Lower leg skin (tissue), 4 donors: ENCODE measurements at regions not wholly inside any gene's neighbourhood (a gene's known extent, or its start where the extent isn't known, plus 50 kb on each side); places are given as distances from the start of the nearest gene placed in this dataset.

Experiments
- DNase-seq, 2 donors: peaks; one replicate each; pipeline ENCODE4 v3.0.0-alpha.2; 2019; ENCODE audit warnings: low spot score in 2 of 2
- H3K4me3 ChIP-seq: fragments of 200-600 bp; sonication (generic); 2 replicates; pipeline ENCODE4 v1.5.1; 2017; ENCODE audit warnings: mild to moderate bottlenecking, low read depth; ENCODE audit not compliant: poor library complexity, severe bottlenecking
- POLR2A ChIP-seq, 2 donors: fragments of 450-650 bp; IDR thresholded peaks; one replicate each; pipeline ENCODE4 v1.6.1; 2016 to 2017; ENCODE audit warnings: antibody characterized with exemption in 2 of 2, mild to moderate bottlenecking in 1 of 2, moderate library complexity in 1 of 2
- WGBS, 2 donors: methylation state at CpG; one replicate each; pipeline ENCODE4 v1.1.5; 2018; 5-methylcytosine and 5-hydroxymethylcytosine counted together
- intact Hi-C: fragments of 100-400 bp; cut with DNase I; formaldehyde crosslinking; loops from one replicate; pipeline ENCODE4 v1.15.0; 2023; ENCODE audit warnings: low total_unique reads
- TF ChIP-seq, protein P1 (sequence below), 3 donors: fragments of 450-650 bp; IDR thresholded peaks; one replicate each; pipeline ENCODE4 v1.5.1; 2016; ENCODE audit warnings: antibody characterized with exemption in 3 of 3, mild to moderate bottlenecking in 3 of 3, moderate library complexity in 2 of 3

DNA sequence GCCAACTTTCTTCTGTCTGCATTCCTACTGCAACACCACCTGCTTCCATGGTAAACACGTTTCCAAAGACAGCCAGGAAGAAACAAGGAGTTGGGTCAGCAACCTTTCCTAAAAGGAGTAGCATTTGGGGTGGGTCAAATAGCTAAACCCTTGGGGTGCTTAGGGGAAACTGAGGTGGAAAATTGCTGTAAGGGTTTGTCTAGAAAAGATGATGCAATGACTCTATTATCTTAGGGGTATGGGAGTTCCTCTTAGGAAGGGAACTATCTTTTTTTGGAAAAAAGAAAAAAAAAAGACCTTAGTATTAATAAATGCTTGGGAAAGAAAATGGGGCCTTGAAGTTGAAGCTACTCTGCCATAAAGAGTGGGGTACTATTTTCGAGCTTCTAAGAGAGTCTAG, 86.1 kb upstream of the POMGNT2 start:
- WGBS, 2 donors = 27 to 56% methylated on average over 2 of the region's 2 CpGs
- TF ChIP-seq, protein P1, sequence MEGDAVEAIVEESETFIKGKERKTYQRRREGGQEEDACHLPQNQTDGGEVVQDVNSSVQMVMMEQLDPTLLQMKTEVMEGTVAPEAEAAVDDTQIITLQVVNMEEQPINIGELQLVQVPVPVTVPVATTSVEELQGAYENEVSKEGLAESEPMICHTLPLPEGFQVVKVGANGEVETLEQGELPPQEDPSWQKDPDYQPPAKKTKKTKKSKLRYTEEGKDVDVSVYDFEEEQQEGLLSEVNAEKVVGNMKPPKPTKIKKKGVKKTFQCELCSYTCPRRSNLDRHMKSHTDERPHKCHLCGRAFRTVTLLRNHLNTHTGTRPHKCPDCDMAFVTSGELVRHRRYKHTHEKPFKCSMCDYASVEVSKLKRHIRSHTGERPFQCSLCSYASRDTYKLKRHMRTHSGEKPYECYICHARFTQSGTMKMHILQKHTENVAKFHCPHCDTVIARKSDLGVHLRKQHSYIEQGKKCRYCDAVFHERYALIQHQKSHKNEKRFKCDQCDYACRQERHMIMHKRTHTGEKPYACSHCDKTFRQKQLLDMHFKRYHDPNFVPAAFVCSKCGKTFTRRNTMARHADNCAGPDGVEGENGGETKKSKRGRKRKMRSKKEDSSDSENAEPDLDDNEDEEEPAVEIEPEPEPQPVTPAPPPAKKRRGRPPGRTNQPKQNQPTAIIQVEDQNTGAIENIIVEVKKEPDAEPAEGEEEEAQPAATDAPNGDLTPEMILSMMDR (IDR thresholded peaks at IDR 0.05) = no peak
- TF ChIP-seq POLR2A (IDR thresholded peaks at IDR 0.05) = no peak
- intact Hi-C loops = no loop called here
- DNase-seq = no peak
- no peak overlapping the region for H3K4me3 ChIP-seq

DNA sequence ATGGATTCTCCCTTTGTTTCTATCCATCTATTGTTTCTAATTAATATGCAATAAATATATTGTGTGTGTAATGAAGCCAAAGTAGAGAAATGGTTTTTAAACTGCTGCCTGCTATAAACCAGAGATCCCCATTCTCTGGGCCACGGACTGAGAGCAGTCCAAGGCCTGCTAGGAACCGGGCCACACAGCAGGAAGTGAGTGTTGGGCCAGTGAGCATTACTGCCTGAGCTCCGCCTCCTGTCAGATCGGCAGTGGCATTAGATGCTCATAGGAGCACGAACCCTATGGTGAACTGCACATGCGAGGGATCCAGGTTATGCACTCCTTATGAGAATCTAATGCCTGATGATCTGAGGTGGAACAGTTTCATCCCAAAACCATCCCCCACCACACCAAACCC, 85.2 kb upstream of the POMGNT2 start:
- DNase-seq = no peak
- H3K4me3 ChIP-seq = no peak overlapping the region
- 74 to 84% methylated on average over 6 of the region's 6 CpGs for WGBS, 2 donors
- no peak for TF ChIP-seq POLR2A (IDR thresholded peaks at IDR 0.05)
- TF ChIP-seq, protein P1 (IDR thresholded peaks at IDR 0.05) = no peak
- intact Hi-C loops = no loop called here

DNA sequence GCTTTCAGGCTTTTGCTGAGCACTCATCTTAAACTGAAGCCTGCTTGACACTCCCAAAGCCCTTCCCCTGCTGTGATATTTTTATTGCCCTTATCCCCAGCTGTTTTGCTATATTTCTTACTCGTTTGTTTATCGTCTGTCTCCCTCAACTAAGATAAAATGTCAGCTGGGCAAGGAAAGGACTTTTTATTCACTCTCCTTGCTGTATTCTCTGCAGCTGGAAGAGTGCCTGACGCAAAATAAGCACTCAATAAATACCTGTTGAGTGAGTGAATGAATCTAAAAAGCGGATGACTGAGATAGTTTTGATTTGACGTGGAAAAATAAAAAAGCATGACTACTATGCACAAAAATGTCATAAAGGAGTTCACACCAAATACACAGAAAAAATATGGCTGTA, 84.8 kb upstream of the POMGNT2 start:
- no peak overlapping the region for H3K4me3 ChIP-seq
- 64 to 67% methylated on average over 5 of the region's 5 CpGs for WGBS, 2 donors
- DNase-seq = no peak
- TF ChIP-seq POLR2A (IDR thresholded peaks at IDR 0.05) = no peak
- TF ChIP-seq, protein P1 (IDR thresholded peaks at IDR 0.05) = no peak
- intact Hi-C loops = no loop called here

DNA sequence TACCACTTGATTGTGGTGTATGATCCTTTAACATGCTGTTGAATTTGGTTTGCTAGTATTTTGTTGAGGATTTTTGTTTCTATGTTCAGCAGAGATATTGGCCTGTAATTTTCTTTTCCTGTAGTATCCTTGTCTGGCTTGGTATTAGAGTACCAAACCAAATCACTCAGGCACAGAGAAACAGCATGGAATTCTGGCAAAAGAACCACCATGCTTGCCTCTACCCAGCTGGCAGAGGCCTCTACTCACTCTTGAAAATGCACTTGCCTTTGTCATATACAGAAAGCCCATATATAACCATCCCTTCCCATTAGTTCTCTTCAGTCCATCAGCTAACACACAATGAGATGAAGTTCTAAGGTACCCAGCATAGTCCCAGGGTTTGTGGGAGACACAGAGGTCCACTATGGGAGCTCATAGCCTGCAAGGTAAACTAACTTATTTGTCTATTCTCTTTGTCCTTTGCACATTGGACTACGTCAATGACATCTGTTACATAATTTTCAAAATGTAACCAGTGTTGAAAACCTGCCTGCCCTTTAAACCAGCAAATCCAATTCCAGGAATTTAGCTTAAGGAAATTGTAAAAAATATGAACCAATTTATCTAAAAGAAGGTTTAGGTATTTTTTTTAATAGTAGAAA, 82.1 kb upstream of the POMGNT2 start:
- intact Hi-C loops = no loop called here
- TF ChIP-seq POLR2A (IDR thresholded peaks at IDR 0.05) = no peak
- TF ChIP-seq, protein P1 (IDR thresholded peaks at IDR 0.05) = no peak
- H3K4me3 ChIP-seq = no peak overlapping the region
- no peak for DNase-seq
- 83 to 98% methylated on average over 1 of the region's 1 CpG for WGBS, 2 donors

DNA sequence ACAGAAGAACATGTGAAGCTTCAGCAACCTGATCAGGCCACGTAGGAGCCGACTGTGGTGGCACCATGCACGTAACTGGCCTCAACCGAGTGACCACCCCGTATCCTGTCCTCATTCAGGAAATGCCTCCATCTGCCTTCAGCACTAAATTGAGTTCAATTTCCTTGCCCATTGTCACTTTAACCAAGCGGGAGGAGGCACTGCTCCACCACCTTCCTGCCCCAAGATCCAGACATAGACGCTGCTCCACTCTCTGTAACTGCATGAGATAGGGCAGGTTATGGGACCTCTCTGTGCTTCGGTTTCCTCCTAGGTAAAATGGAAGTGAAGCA, 80.1 kb upstream of the POMGNT2 start:
- H3K4me3 ChIP-seq = no peak overlapping the region
- DNase-seq = no peak
- TF ChIP-seq, protein P1 (IDR thresholded peaks at IDR 0.05) = no peak
- no peak for TF ChIP-seq POLR2A (IDR thresholded peaks at IDR 0.05)
- WGBS, 2 donors = 92 to 95% methylated on average over 8 of the region's 8 CpGs
- intact Hi-C loops = no loop called here
